GM21515 (cell line): ENCODE measurements at regions not wholly inside any gene's neighbourhood (a gene's known extent, or its start where the extent isn't known, plus 50 kb on each side); places are given as distances from the start of the nearest gene placed in this dataset.
"Not testable (repeated sequence)": the region's sequence is repeated elsewhere in the genome, so short reads cannot be mapped to it uniquely, and the experiment has no call there.

Experiments
- ATAC-seq: cut with Tn5 transposase; IDR thresholded peaks from one replicate; pipeline ENCODE4 v1.9.1; 2021; ENCODE audit not compliant: unreplicated experiment

- no peak for ATAC-seq
Measured at GRCh38 chr13:79896851-79897250, 415.9 kb downstream of the NDFIP2 start.

- no peak for ATAC-seq
Measured at GRCh38 chr13:79895416-79895815, 414.5 kb downstream of the NDFIP2 start.

- not testable (repeated sequence) for ATAC-seq
Measured at GRCh38 chr13:79887278-79887677, 406.3 kb downstream of the NDFIP2 start.

- ATAC-seq: no peak
Measured at GRCh38 chr13:79886601-79887000, 405.6 kb downstream of the NDFIP2 start.

GRCh38 chr13:79884890-79885289 is 403.9 kb downstream of the NDFIP2 start:
- ATAC-seq: no peak

- ATAC-seq: no peak
Measured at GRCh38 chr13:79883216-79883615, 402.3 kb downstream of the NDFIP2 start.

GRCh38 chr13:79880818-79881217 is 399.9 kb downstream of the NDFIP2 start:
- ATAC-seq: no peak

- ATAC-seq: no peak
Measured at GRCh38 chr13:79874396-79875360, 393.7 kb downstream of the NDFIP2 start.

- ATAC-seq: no peak
Measured at GRCh38 chr13:79871594-79871993, 390.6 kb downstream of the NDFIP2 start.

- ATAC-seq: no peak
Measured at GRCh38 chr13:79870766-79871165, 389.8 kb downstream of the NDFIP2 start.

- ATAC-seq: no peak
Measured at GRCh38 chr13:79870123-79870522, 389.2 kb downstream of the NDFIP2 start.

GRCh38 chr13:79869326-79869725 is 388.4 kb downstream of the NDFIP2 start:
- no peak for ATAC-seq

GRCh38 chr13:79867254-79867653 is 386.3 kb downstream of the NDFIP2 start:
- ATAC-seq: no peak

- ATAC-seq: no peak
Measured at GRCh38 chr13:79866436-79866835, 385.5 kb downstream of the NDFIP2 start.

GRCh38 chr13:79862515-79862914 is 381.6 kb downstream of the NDFIP2 start:
- no peak for ATAC-seq

GRCh38 chr13:79861731-79862130 is 380.8 kb downstream of the NDFIP2 start:
- no peak for ATAC-seq

GRCh38 chr13:79860791-79861190 is 379.8 kb downstream of the NDFIP2 start:
- ATAC-seq: no peak

GRCh38 chr13:79859756-79860155 is 378.8 kb downstream of the NDFIP2 start:
- no peak for ATAC-seq

GRCh38 chr13:79853251-79853650 is 372.3 kb downstream of the NDFIP2 start:
- ATAC-seq: no peak

- no peak for ATAC-seq
Measured at GRCh38 chr13:79851318-79851717, 370.4 kb downstream of the NDFIP2 start.

GRCh38 chr13:79847882-79848592 is 367.1 kb downstream of the NDFIP2 start:
- no peak for ATAC-seq

GRCh38 chr13:79846386-79846785 is 365.4 kb downstream of the NDFIP2 start:
- ATAC-seq: no peak
